ENCODE measurements at regions not wholly inside any gene's neighbourhood (a gene's known extent, or its start where the extent isn't known, plus 50 kb on each side); places are given as distances from the start of the nearest gene placed in this dataset.
"Not testable (repeated sequence)": the region's sequence is repeated elsewhere in the genome, so short reads cannot be mapped to it uniquely, and the experiment has no call there.

DNA sequence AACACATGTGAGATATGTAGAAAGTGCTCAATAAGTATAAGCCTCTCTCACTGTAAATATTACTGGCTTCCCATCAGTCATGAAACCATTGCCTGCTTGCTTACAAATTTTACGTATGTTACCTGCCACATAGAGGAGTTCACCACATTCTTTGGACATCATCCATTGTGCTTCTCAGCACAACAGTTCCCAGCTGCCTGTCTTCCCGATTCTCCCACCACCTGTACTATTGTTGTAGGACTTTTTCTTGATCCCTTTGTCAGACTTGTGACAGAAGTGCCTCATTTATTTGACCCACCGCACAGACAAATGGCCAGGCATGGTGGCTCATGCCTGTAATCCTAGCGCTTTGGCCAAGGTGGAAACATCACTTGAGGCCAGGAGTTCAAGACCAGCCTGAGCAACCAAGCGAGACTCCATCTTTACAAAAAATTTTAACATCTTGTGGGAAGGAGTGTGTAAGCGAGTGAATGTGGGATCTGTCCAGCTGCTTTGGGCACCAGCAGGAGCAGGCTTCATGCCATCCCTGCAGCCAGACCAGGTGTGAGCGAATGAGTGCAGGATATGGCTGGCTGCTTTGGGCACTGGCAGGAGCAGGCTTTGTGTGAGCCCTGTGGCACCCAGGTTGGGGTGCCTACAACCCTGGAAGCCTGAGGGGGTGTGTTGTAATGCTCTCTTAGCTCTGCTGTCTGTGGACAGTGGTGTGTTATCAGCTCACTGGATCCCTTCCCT, 139.9 kb upstream of the ELL2 start:
- no peak for DNase-seq (ENCODE audit: low read depth)

DNA sequence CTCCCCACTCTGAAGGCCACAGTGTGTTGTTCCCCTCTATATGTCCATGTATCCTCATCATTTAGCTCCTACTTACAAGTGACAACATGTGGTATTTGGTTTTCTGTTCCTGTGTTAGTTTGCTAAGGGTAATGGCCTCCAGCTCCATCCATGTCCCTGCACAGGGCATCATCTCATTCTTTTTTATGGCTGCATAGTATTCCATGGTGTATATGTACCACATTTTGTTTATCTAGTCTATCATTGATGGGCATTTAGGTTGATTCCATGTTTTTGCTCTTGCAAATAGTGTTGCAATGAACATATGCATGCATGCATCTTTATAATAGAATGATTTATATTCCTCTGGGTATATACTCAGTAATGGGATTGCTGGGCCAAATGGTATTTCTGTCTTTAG, 135.8 kb upstream of the ELL2 start:
- not testable (repeated sequence) for DNase-seq (ENCODE audit: low read depth)

- no peak for DNase-seq (ENCODE audit: low read depth)
Observed at GRCh38 chr5:96096724-96097123, 135.1 kb upstream of the ELL2 start.

GRCh38 chr5:96094904-96095303, 133.3 kb upstream of the ELL2 start:
- no peak for DNase-seq (ENCODE audit: low read depth)

- DNase-seq (ENCODE audit: low read depth), result no peak
Observed at GRCh38 chr5:96093890-96094381, 132.3 kb upstream of the ELL2 start.

DNA sequence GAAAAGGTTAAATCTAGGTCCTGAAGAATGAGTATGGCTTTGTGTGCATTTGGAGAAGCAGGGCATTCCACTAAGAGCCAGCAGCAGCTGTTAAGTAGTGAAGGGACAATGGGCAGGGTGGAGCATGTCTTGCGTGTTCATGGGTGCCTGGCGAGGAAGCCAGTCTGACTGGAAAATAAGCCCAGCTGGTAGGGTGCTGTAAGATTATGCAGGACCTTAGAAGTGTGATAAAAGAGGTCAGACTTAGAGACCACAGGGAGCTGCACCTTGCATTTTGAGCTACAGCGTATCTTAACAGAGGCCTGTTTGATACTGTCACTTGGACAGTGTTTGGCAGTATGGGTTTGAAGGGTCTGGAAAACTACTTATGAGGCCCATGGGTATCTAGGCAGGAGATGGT, 131.7 kb upstream of the ELL2 start:
- DNase-seq (ENCODE audit: low read depth), result no peak

DNA sequence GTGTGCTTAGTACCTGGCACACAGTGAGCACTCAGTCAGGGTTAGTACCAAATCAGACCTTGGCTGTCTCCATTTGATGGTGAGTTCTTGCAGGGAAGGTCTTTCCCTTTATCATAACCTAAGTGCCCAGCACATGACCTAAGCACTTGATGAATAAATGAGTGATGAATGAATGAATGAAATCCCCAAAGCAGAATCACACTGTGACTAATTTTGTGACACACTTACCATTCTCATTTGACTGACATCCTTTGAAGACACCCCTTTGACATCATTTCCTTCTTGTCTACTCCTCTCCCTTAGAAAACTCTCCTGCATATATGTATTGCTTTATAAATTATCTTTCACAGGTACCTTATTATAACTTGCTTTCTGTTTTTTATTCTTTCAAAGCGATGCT, 130.2 kb upstream of the ELL2 start:
- no peak for DNase-seq (ENCODE audit: low read depth)

DNA sequence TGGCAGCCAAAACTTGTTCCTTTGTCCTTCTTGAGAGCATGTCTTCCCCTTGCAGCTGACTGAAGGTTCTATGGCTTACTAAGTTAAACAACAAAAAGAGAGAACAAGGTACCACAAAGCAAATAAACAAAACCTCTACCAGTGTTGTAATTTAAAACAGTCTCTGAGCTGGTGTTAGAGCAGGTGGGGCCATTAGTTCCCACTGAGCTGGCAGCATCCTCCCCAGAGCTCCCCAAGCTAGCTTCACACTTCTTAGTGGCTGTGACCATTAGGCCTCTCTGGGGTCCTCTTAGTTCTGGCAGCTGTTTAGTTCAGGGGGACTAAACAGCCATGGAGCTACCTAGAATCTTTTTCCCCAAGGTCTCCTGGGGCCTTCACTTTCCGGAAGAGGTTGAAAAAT, 128.6 kb upstream of the ELL2 start:
- DNase-seq (ENCODE audit: low read depth), result no peak

- DNase-seq (ENCODE audit: low read depth), result no peak
Observed at GRCh38 chr5:96088706-96089498, 127.3 kb upstream of the ELL2 start.

DNA sequence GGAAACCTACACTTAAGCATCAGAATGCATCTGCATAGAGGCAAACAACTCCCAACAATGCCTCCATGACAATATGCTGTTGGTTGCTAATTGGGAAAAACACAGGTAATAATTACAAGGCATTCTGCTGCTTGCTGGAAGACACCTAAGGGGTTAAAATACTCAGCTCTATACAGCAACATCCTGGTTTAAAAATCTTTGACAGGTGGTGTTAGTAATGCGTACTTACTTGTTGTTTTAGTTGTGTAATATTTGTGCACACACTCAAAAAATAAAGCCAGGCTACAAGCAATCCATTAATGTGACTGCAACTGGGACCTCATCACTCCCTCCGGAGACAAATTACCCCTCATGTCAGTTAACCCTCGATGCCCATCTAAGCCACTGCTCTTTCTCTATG, 126.3 kb upstream of the ELL2 start:
- DNase-seq (ENCODE audit: low read depth), result no peak

- DNase-seq (ENCODE audit: low read depth), result no peak
Observed at GRCh38 chr5:96084874-96085506, 123.3 kb upstream of the ELL2 start.

DNA sequence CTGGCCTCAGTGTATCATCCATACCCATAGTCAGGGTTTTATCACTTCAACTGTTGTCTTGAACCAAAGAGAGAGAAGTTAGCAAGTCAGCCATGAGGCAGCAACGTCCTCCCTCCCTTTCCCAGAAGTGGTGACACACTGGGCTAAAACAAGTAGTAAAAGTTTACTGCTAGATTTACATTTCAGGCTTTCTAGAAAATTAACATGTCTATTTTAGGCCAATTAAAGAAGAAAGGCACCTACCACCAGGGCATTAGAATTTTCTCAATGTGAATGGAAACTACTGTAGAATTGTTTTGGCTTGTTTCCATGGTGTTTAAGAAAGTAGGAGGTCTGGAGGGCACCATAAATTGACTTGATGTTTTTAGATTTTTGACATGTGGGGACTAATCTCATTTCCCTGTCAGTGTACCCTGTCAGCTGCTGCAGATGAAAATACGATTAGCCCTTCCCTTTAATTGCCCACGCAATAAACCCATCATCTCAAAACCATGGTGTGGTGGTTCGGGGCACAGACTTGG, 121.8 kb upstream of the ELL2 start:
- DNase-seq (ENCODE audit: low read depth), result no peak

DNA sequence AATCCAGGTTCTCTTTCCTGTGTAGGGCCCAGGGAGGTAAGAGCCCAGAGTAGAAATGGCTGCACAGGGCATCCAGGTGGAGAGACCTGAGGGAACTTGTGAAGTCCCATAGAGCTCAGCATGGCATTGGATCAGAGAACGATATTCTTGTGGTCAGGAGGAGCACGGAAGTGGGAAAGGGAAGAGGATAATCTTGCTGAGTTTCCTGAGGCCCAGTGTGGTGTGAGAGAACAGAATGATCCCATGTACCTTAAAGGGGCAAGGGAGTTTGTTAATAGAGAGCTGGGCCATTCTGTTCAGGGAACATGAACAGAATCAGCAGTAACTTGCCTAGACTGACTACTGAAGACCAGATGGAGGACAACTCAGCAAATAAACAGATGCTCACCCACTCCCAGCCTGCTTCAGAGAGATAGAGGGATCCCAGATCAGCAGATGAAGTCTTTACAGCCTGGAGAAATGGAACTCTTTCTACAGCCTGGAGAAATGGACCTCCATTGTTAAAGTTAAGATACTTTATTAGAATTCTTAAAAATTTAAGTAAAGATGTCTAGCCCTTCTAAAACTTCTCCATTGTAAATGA, 119.7 kb upstream of the ELL2 start:
- no peak for DNase-seq (ENCODE audit: low read depth)

DNA sequence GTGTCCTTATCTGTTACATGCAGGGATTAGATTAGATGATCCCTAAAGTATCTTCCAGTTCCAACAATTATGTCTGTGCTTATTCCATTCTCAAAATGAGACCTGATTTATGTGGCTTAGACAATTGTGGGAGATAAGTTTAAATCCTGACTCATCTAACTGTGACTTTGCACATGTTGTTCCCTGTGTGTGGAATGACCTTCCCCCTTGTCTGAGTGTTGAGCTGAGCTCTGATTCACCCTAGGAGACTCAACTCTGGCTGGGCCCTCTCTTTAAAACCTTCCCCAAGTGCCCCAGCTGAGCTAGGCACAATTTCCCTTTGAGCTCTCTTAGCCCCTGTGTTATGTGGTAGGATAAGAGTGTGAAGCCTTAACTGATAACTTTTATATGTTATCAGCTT, 118.9 kb upstream of the ELL2 start:
- DNase-seq (ENCODE audit: low read depth), result no peak

DNA sequence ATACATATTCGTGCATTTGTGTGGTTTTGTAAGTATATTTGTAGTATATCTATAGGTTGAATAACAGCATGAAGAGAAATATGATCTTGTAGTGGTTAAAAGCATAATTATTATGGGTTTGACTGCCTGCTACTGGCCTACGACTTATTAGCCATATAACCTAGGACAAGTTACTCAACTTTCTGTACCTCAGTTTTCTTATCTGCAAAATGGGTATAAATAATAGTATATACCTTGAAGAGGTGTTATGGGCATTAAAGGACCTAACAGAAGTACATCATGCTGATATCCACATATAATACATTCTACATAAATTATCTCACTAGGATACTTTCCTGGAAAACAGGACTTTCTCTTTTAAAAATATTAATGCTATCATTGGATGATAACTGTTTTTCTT, 118.3 kb upstream of the ELL2 start:
- DNase-seq (ENCODE audit: low read depth), result no peak

DNA sequence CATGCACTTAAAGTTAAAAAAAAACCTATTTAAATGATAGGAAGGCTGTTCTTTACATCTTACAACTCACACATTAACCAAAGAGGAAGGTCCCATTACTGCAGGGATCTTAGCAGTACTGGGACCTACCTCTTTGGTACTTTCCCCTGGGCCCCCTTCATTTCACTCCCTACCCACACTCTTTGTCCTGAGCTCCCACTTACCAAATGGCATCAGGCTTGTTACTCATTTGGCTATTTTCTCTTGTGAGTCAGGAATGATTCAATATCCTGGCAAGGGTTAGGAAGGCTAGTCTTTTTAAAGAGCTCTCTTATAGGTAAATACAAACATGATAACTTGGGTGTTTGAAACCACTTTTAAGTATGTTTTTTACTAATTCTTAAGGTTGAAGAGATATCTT, 117.4 kb upstream of the ELL2 start:
- DNase-seq (ENCODE audit: low read depth), result no peak

GRCh38 chr5:96076451-96076850, 114.8 kb upstream of the ELL2 start:
- DNase-seq (ENCODE audit: low read depth), result no peak

DNA sequence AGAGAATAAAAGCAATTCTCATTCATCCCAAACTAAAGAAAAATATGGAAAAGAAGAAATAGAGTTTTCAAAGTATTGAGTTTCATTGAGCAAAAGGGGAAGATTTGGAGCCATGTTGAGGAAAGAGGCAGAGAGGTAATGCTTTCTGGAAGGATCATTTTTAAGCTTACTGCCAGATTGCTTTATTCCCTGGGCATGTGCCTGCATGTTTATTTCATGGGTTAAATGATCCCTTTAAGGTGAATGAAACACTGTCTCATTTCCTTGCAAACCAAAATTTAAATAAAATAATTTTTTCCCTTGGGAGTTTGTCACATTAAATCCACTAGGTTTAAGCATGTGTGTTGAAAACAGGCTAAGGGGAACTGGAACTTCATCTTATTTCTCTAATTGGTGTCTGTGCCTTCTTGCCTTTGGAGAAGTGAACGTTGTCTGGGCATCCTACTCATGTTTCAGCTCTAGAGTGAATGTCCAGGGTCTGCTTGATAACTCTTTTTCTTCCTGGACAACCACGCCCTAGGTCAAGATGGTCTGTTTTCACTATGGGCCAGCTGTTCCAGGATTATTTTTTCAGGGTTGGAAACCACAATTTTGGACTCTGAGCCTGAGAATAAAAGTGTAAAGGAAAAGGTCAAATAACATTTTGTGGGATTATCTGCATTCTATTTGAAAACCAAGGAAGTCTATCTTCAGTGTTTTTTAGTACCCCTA, 114.1 kb upstream of the ELL2 start:
- no peak for DNase-seq (ENCODE audit: low read depth)

DNA sequence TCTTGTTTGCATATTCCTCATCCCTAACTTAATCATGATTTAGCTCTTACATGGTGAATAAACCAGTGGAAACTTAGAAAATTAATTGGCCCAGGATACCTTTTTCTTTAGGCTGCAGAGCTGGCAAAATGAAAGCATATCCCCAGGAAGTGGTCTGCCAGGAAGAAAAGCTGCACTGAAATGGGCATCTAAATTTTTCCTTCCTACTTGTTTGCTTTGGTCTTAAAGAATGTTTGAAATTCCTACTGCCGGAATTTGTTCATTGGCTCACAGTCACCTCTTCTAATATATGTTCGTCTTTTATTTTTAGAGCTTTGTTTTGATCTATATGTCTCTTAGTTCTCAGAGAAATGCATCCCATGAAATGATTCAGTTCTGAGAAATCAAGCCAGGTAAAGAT, 113.2 kb upstream of the ELL2 start:
- no peak for DNase-seq (ENCODE audit: low read depth)

DNA sequence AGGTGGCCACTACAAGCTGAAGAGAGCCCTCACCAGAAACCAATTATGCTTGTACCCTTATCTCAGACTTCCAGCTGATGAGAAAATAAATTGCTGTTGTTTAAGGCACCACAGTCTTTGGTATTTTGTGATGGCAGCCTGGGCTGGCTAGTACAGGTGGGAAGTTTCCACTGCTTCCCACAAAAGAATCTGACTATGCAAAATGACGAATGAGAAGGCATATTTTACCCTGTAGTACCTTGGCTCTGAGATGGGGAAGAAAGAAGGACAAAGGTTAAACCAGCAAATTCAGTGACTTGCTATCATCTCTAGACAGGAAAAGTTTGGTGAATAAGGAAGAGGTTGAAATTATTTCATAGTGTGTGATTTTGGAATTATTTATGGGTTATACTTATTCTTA, 112.8 kb upstream of the ELL2 start:
- DNase-seq (ENCODE audit: low read depth), result no peak

GRCh38 chr5:96072791-96073165, 111.1 kb upstream of the ELL2 start:
- no peak for DNase-seq (ENCODE audit: low read depth)

Measured in HS-27A (cell line).